ENCODE measurements at regions not wholly inside any gene's neighbourhood (a gene's known extent, or its start where the extent isn't known, plus 50 kb on each side); places are given as distances from the start of the nearest gene placed in this dataset.

- Histone ChIP-seq H3K9me3 (ENCODE audit: control insufficient read depth, insufficient read depth, low read length) (no peaks in the 10 kb centered on the region), H3K4me1 (ENCODE audit: control insufficient read depth, insufficient read depth, low read length) (no peaks in the 10 kb centered on the region; the same call in 1 of the 2 replicates), H3K27ac (ENCODE audit: low read length) (no peak overlapping the region), H3K27me3 (ENCODE audit: control insufficient read depth, insufficient read depth, low read length) (no peaks in the 10 kb centered on the region), H3K36me3 (ENCODE audit: control insufficient read depth, insufficient read depth, low read length) (no peaks in the 10 kb centered on the region), H3K4me3 (ENCODE audit: low read length) (no peak overlapping the region)
- no CpG with 5 or more reads among the region's 1 CpG for WGBS (ENCODE audit: insufficient coverage, insufficient read length)
- DNase-seq (ENCODE audit: low read depth, low spot score) = no peak
These were observed 353.0 kb upstream of the MAP3K7 start for GRCh38 chr6:90939906-90940305.

- Histone ChIP-seq H3K4me3 (ENCODE audit: low read length) (no peak overlapping the region), H3K9me3 (ENCODE audit: control insufficient read depth, insufficient read depth, low read length) (no peaks in the 10 kb centered on the region), H3K36me3 (ENCODE audit: control insufficient read depth, insufficient read depth, low read length) (no peaks in the 10 kb centered on the region), H3K27ac (ENCODE audit: low read length) (no peak overlapping the region), H3K27me3 (ENCODE audit: control insufficient read depth, insufficient read depth, low read length) (no peaks in the 10 kb centered on the region), H3K4me1 (ENCODE audit: control insufficient read depth, insufficient read depth, low read length) (no peaks in the 10 kb centered on the region)
- DNase-seq (ENCODE audit: low read depth, low spot score) = no peak
These were observed 351.2 kb upstream of the MAP3K7 start for GRCh38 chr6:90938122-90938521.

DNA sequence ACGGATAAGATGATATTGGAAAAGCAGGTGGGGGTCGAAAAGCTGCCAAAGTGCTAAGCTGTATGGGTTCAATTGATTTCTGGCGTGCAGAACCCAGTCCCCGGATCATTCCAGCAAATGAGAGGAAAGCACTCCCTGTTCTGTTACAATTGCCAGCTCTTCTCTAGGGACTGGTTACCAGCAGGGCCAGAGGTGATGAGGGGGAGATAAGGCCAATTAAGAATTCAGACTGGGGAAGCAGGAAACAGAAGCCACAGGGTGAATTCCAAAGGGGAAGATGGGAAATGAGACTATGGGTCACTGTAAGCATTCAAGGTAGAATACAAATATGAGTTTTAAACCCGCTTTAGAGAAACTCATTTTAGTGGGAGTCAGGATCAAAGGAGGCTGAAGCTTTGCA, 349.4 kb upstream of the MAP3K7 start:
- DNase-seq (ENCODE audit: low read depth, low spot score) = no peak
- no peaks in the 10 kb centered on the region for H3K27me3 ChIP-seq (ENCODE audit: control insufficient read depth, insufficient read depth, low read length)
- H3K27ac ChIP-seq (ENCODE audit: low read length) = no peak overlapping the region
- H3K9me3 ChIP-seq (ENCODE audit: control insufficient read depth, insufficient read depth, low read length) = no peaks in the 10 kb centered on the region
- no CpG with 5 or more reads among the region's 5 CpGs for WGBS (ENCODE audit: insufficient coverage, insufficient read length)
- no peaks in the 10 kb centered on the region; the same call in 1 of the 2 replicates for H3K4me1 ChIP-seq (ENCODE audit: control insufficient read depth, insufficient read depth, low read length)
- H3K4me3 ChIP-seq (ENCODE audit: low read length) = no peak overlapping the region
- H3K36me3 ChIP-seq (ENCODE audit: control insufficient read depth, insufficient read depth, low read length) = no peaks in the 10 kb centered on the region

DNA sequence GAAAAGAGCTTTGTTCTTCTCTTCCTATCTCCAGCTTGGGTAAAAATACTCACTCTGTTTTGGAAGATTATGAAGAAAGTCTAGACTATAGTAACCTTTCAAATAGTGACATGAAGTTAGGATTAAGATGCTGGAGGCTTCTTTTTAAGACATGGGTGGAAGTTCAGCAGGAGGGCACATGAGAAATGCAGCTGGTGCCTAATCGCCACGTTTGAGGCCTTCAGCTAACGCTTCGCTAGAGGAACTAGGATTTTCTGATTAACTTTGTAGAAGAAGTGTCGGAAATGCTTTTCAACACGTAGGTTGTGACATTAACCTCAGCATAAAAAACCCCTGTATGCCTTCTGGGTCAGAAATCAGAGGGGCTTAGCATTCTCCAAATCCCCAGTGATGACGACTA, 348.1 kb upstream of the MAP3K7 start:
- Histone ChIP-seq H3K9me3 (ENCODE audit: control insufficient read depth, insufficient read depth, low read length) (no peaks in the 10 kb centered on the region), H3K4me1 (ENCODE audit: control insufficient read depth, insufficient read depth, low read length) (no peaks in the 10 kb centered on the region; the same call in 1 of the 2 replicates), H3K36me3 (ENCODE audit: control insufficient read depth, insufficient read depth, low read length) (no peaks in the 10 kb centered on the region), H3K27me3 (ENCODE audit: control insufficient read depth, insufficient read depth, low read length) (no peaks in the 10 kb centered on the region), H3K27ac (ENCODE audit: low read length) (no peak overlapping the region), H3K4me3 (ENCODE audit: low read length) (no peak overlapping the region)
- WGBS (ENCODE audit: insufficient coverage, insufficient read length) = no CpG with 5 or more reads among the region's 7 CpGs
- no peak for DNase-seq (ENCODE audit: low read depth, low spot score)

DNA sequence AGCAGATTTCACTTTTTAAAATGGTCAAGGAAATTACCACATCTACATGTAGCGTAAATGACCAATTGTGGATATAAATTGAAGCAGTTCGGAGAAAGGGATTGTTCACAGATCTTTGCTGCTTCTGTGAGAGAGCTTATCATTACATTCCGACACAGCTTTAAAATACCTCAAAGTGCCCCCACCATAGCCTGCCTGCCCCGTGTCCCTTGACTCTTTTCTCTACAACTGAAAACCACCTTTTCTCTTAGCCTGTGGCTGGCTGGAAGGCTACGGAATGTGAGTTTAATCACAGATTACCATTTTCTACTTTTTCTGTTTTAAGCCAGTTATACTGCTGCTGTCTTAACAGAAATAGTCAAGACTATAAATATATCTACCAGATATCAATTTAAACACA, 347.2 kb upstream of the MAP3K7 start:
- Histone ChIP-seq H3K27me3 (ENCODE audit: control insufficient read depth, insufficient read depth, low read length) (no peaks in the 10 kb centered on the region), H3K9me3 (ENCODE audit: control insufficient read depth, insufficient read depth, low read length) (no peaks in the 10 kb centered on the region), H3K36me3 (ENCODE audit: control insufficient read depth, insufficient read depth, low read length) (no peaks in the 10 kb centered on the region), H3K4me1 (ENCODE audit: control insufficient read depth, insufficient read depth, low read length) (no peaks in the 10 kb centered on the region; the same call in 1 of the 2 replicates), H3K4me3 (ENCODE audit: low read length) (no peak overlapping the region), H3K27ac (ENCODE audit: low read length) (no peak overlapping the region)
- no CpG with 5 or more reads among the region's 5 CpGs for WGBS (ENCODE audit: insufficient coverage, insufficient read length)
- no peak for DNase-seq (ENCODE audit: low read depth, low spot score)

GRCh38 chr6:90932351-90932750, 345.5 kb upstream of the MAP3K7 start:
- no peaks in the 10 kb centered on the region; the same call in 1 of the 2 replicates for H3K4me1 ChIP-seq (ENCODE audit: control insufficient read depth, insufficient read depth, low read length)
- WGBS (ENCODE audit: insufficient coverage, insufficient read length) = no CpG with 5 or more reads among the region's 1 CpG
- no peak for DNase-seq (ENCODE audit: low read depth, low spot score)
- no peak overlapping the region for H3K4me3 ChIP-seq (ENCODE audit: low read length)
- H3K27ac ChIP-seq (ENCODE audit: low read length) = no peak overlapping the region
- no peaks in the 10 kb centered on the region for H3K27me3 ChIP-seq (ENCODE audit: control insufficient read depth, insufficient read depth, low read length)
- no peaks in the 10 kb centered on the region for H3K36me3 ChIP-seq (ENCODE audit: control insufficient read depth, insufficient read depth, low read length)
- no peaks in the 10 kb centered on the region for H3K9me3 ChIP-seq (ENCODE audit: control insufficient read depth, insufficient read depth, low read length)

- Histone ChIP-seq H3K36me3 (ENCODE audit: control insufficient read depth, insufficient read depth, low read length) (no peaks in the 10 kb centered on the region), H3K4me3 (ENCODE audit: low read length) (no peak overlapping the region), H3K27me3 (ENCODE audit: control insufficient read depth, insufficient read depth, low read length) (no peaks in the 10 kb centered on the region), H3K27ac (ENCODE audit: low read length) (no peak overlapping the region), H3K4me1 (ENCODE audit: control insufficient read depth, insufficient read depth, low read length) (no peaks in the 10 kb centered on the region; the same call in 1 of the 2 replicates), H3K9me3 (ENCODE audit: control insufficient read depth, insufficient read depth, low read length) (no peaks in the 10 kb centered on the region)
- no CpG with 5 or more reads among the region's 2 CpGs for WGBS (ENCODE audit: insufficient coverage, insufficient read length)
- DNase-seq (ENCODE audit: low read depth, low spot score) = no peak
These were observed 341.2 kb upstream of the MAP3K7 start for GRCh38 chr6:90928051-90928450.

- H3K27ac ChIP-seq (ENCODE audit: low read length) = no peak overlapping the region
- H3K27me3 ChIP-seq (ENCODE audit: control insufficient read depth, insufficient read depth, low read length) = no peaks in the 10 kb centered on the region
- no peaks in the 10 kb centered on the region for H3K36me3 ChIP-seq (ENCODE audit: control insufficient read depth, insufficient read depth, low read length)
- no peaks in the 10 kb centered on the region for H3K4me1 ChIP-seq (ENCODE audit: control insufficient read depth, insufficient read depth, low read length)
- DNase-seq (ENCODE audit: low read depth, low spot score) = no peak
- WGBS (ENCODE audit: insufficient coverage, insufficient read length) = no CpG with 5 or more reads among the region's 4 CpGs
- H3K4me3 ChIP-seq (ENCODE audit: low read length) = no peak overlapping the region
- H3K9me3 ChIP-seq (ENCODE audit: control insufficient read depth, insufficient read depth, low read length) = no peaks in the 10 kb centered on the region
These were observed 338.9 kb upstream of the MAP3K7 start for GRCh38 chr6:90925726-90926125.

- H3K27ac ChIP-seq (ENCODE audit: low read length) = no peak overlapping the region
- H3K4me3 ChIP-seq (ENCODE audit: low read length) = no peak overlapping the region
- H3K4me1 ChIP-seq (ENCODE audit: control insufficient read depth, insufficient read depth, low read length) = no peaks in the 10 kb centered on the region
- no peaks in the 10 kb centered on the region for H3K9me3 ChIP-seq (ENCODE audit: control insufficient read depth, insufficient read depth, low read length)
- H3K27me3 ChIP-seq (ENCODE audit: control insufficient read depth, insufficient read depth, low read length) = no peaks in the 10 kb centered on the region
- no peak for DNase-seq (ENCODE audit: low read depth, low spot score)
- H3K36me3 ChIP-seq (ENCODE audit: control insufficient read depth, insufficient read depth, low read length) = no peaks in the 10 kb centered on the region
- WGBS (ENCODE audit: insufficient coverage, insufficient read length) = no CpG with 5 or more reads among the region's 1 CpG
These were observed 335.5 kb upstream of the MAP3K7 start for GRCh38 chr6:90922325-90922724.

GRCh38 chr6:90918361-90918760, 331.5 kb upstream of the MAP3K7 start:
- Histone ChIP-seq H3K27me3 (ENCODE audit: control insufficient read depth, insufficient read depth, low read length) (no peaks in the 10 kb centered on the region), H3K27ac (ENCODE audit: low read length) (no peak overlapping the region), H3K4me3 (ENCODE audit: low read length) (no peak overlapping the region), H3K36me3 (ENCODE audit: control insufficient read depth, insufficient read depth, low read length) (no peaks in the 10 kb centered on the region), H3K4me1 (ENCODE audit: control insufficient read depth, insufficient read depth, low read length) (no peaks in the 10 kb centered on the region), H3K9me3 (ENCODE audit: control insufficient read depth, insufficient read depth, low read length) (peaks cover 4% of the 10 kb centered on the region; the same call in 1 of the 2 replicates)
- DNase-seq (ENCODE audit: low read depth, low spot score) = no peak

- Histone ChIP-seq H3K27ac (ENCODE audit: low read length) (no peak overlapping the region), H3K36me3 (ENCODE audit: control insufficient read depth, insufficient read depth, low read length) (no peaks in the 10 kb centered on the region), H3K27me3 (ENCODE audit: control insufficient read depth, insufficient read depth, low read length) (no peaks in the 10 kb centered on the region)
These were observed 330.5 kb upstream of the MAP3K7 start for GRCh38 chr6:90917376-90917775.

More at GRCh38 chr6:90917376-90917775, 330.5 kb upstream of the MAP3K7 start:
- Histone ChIP-seq H3K4me1 (ENCODE audit: control insufficient read depth, insufficient read depth, low read length) (no peaks in the 10 kb centered on the region), H3K4me3 (ENCODE audit: low read length) (no peak overlapping the region), H3K9me3 (ENCODE audit: control insufficient read depth, insufficient read depth, low read length) (peaks cover 4% of the 10 kb centered on the region; the same call in 1 of the 2 replicates)
- no peak for DNase-seq (ENCODE audit: low read depth, low spot score)

Data from iPS DF 6.9 (cell line).